Type B pancreatic cell (in vitro differentiated cells): ENCODE measurements at regions not wholly inside any gene's neighbourhood (a gene's known extent, or its start where the extent isn't known, plus 50 kb on each side); places are given as distances from the start of the nearest gene placed in this dataset.

ENCODE experiments used
- DNase-seq: peaks from one replicate; pipeline ENCODE4 v3.0.0; 2021; ENCODE audit warnings: mixed read lengths; ENCODE audit not compliant: unreplicated experiment; ENCODE audit errors: extremely low spot score
- H3K27ac Mint-ChIP-seq: 2 replicates; pipeline ENCODE4 v1.8.0; 2021; ENCODE audit warnings: mild to moderate bottlenecking, mixed read lengths
- H3K27me3 Mint-ChIP-seq: 2 replicates; pipeline ENCODE4 v1.8.0; 2021; ENCODE audit warnings: mixed read lengths
- H3K36me3 Mint-ChIP-seq: 2 replicates; pipeline ENCODE4 v1.8.0; 2021; ENCODE audit warnings: mixed read lengths
- H3K4me1 Mint-ChIP-seq: one replicate; pipeline ENCODE4 v1.8.0; 2021; ENCODE audit warnings: mixed read lengths; ENCODE audit not compliant: unreplicated experiment
- H3K4me3 Mint-ChIP-seq: 2 replicates; pipeline ENCODE4 v1.8.0; 2021; ENCODE audit warnings: mild to moderate bottlenecking, mixed read lengths
- H3K9me3 Mint-ChIP-seq: 2 replicates; pipeline ENCODE4 v1.8.0; 2021; ENCODE audit warnings: mixed read lengths
- TF ChIP-seq, protein P1 (sequence below): fragments of 200-600 bp; sonication (generic); conservative IDR thresholded peaks from 2 replicates; pipeline ENCODE4 v1.5.0; 2021; ENCODE audit warnings: antibody characterized with exemption, mild to moderate bottlenecking

DNA sequence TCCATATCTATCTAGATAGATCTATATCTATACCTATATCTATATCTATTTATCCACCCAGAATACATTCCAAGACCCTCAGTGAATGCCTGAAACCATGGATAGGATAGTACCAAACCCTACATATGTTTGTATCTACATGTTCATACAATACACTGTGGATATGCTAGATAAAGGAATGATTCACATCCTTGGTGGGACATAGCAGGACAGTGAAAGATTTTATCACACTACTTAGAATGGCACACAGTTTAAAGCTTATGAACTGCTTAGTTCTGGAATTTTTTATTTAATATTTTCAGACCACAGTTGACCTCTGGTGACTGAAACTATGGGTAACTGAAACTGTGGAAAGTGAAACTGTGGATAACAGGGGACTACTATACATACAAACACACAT, 198.8 kb upstream of the TTC14 start:
- Mint-ChIP-seq H3K9me3 (no peaks in the 10 kb centered on the region), H3K27ac (no peak overlapping the region)
- TF ChIP-seq, protein P1, sequence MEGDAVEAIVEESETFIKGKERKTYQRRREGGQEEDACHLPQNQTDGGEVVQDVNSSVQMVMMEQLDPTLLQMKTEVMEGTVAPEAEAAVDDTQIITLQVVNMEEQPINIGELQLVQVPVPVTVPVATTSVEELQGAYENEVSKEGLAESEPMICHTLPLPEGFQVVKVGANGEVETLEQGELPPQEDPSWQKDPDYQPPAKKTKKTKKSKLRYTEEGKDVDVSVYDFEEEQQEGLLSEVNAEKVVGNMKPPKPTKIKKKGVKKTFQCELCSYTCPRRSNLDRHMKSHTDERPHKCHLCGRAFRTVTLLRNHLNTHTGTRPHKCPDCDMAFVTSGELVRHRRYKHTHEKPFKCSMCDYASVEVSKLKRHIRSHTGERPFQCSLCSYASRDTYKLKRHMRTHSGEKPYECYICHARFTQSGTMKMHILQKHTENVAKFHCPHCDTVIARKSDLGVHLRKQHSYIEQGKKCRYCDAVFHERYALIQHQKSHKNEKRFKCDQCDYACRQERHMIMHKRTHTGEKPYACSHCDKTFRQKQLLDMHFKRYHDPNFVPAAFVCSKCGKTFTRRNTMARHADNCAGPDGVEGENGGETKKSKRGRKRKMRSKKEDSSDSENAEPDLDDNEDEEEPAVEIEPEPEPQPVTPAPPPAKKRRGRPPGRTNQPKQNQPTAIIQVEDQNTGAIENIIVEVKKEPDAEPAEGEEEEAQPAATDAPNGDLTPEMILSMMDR, result no peak

DNA sequence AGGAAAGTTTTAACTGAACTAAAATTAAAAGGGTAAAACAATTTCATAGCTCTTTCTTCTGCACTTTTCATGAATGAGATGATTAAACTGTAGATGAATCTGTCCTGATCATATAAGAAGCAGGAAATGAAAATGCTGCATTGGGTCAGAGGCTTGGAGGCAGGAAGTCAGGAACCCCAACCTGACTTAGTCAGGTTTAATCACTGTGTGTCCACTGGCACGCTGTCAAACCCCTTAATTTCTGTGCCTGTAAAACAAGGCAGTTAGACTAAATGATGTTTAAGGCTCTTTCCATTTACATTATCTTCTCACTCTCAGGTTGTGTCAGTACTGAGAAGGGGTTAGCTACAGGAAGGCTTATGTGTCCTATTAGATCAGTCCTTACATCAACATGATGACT, 193.3 kb upstream of the TTC14 start:
- TF ChIP-seq, protein P1, result no peak
- Mint-ChIP-seq H3K36me3 (no peaks in the 10 kb centered on the region), H3K27me3 (no peaks in the 10 kb centered on the region), H3K9me3 (no peaks in the 10 kb centered on the region), H3K4me1 (no peaks in the 10 kb centered on the region), H3K4me3 (no peak overlapping the region), H3K27ac (no peak overlapping the region)
- no peak for DNase-seq

More for the DNA sequence above, 198.8 kb upstream of the TTC14 start:
- Mint-ChIP-seq H3K4me3 (no peak overlapping the region), H3K36me3 (no peaks in the 10 kb centered on the region), H3K27me3 (no peaks in the 10 kb centered on the region), H3K4me1 (no peaks in the 10 kb centered on the region)
- DNase-seq, result no peak

DNA sequence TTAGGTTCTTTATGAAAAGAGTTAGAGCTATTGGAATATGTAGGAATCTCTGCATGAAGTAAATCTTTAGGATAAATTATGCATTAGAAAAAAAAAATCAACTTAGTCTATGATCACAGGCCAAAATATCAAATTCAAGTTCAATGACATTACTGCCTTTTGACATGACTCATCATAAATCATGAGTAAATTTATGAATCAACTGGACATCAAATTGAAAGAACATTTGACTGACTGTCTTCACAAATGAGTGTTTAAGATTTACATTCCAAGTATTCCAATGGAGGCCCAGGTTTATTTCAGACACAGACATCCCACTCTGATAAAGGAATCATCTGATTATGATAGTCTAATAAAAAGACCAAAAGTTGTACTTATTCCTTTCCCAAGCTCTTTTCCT, 192.8 kb upstream of the TTC14 start:
- TF ChIP-seq, protein P1, result no peak
- Mint-ChIP-seq H3K4me3 (no peak overlapping the region), H3K9me3 (no peaks in the 10 kb centered on the region), H3K27me3 (no peaks in the 10 kb centered on the region), H3K36me3 (no peaks in the 10 kb centered on the region), H3K4me1 (no peaks in the 10 kb centered on the region), H3K27ac (no peak overlapping the region)
- no peak for DNase-seq

DNA sequence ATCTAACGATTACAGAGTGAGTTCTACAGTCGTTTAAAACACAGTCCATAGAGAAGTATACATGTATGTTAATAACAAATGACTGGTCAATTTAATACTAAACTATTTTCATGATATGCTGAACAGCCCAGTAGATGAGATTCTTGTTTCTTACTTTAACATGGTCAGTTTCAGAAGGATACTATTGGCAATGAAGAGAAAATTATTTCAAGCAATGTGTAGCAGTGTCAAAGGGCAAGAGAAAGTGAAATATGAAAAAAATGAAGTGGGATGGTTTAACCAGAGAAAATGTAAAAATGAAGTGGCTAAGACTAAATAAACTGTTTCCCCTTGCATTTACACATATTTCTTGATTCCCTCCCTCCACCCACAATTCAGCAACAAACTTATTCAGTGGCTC, 192.1 kb upstream of the TTC14 start:
- Mint-ChIP-seq H3K27me3 (no peaks in the 10 kb centered on the region), H3K36me3 (no peaks in the 10 kb centered on the region), H3K9me3 (no peaks in the 10 kb centered on the region), H3K27ac (no peak overlapping the region), H3K4me1 (no peaks in the 10 kb centered on the region), H3K4me3 (no peak overlapping the region)
- TF ChIP-seq, protein P1, result no peak
- DNase-seq, result no peak

DNA sequence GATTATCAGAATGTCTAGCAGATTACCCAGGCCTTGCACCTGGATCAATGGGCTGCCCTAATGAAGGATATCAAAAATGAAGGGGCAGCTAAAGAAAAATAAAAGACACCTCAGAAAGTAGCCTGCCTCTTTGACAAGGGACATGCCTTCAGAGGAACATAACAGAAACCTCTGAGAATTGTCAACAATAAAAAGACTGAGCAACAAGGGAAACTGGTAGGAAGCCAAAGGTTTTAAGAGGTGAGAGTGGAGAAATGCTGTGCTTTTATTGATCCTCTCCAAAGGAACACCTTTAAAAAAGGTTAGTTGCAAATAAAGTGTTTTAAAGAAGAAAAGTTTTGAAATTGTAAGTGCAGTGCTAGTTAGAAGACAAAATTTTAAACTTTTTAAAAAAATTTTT, 187.8 kb upstream of the TTC14 start:
- H3K4me1 Mint-ChIP-seq, result no peaks in the 10 kb centered on the region
- TF ChIP-seq, protein P1, result no peak
- no peak for DNase-seq
- no peak overlapping the region for H3K27ac Mint-ChIP-seq
- H3K9me3 Mint-ChIP-seq, result no peaks in the 10 kb centered on the region
- H3K36me3 Mint-ChIP-seq, result no peaks in the 10 kb centered on the region
- no peak overlapping the region for H3K4me3 Mint-ChIP-seq
- H3K27me3 Mint-ChIP-seq, result no peaks in the 10 kb centered on the region

DNA sequence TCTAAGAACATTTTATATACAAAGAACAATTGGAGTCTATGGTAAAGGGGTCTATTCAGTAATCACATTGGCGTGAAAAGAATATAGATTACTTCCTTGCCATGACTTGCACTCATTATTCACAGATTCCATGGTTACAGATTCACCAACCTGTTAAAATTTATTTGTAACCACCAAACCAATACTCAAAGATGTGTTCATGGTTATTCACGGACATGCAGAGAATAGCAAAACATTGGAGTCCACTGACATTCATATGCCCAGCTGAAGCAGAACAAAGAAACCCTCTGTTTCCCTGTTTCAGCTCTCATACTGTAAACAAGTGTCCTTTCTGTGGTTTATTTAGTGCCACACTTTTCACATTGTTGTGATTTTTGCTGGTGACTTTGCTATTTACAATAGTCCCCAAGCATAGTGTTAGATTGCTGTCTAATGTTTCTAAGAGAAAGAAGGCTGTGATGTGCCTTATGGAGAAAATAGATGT, 185.8 kb upstream of the TTC14 start:
- peaks cover 2% of the 10 kb centered on the region for H3K9me3 Mint-ChIP-seq
- TF ChIP-seq, protein P1, result no peak
- no peaks in the 10 kb centered on the region for H3K27me3 Mint-ChIP-seq
- no peak overlapping the region for H3K4me3 Mint-ChIP-seq
- no peaks in the 10 kb centered on the region for H3K4me1 Mint-ChIP-seq
- no peaks in the 10 kb centered on the region for H3K36me3 Mint-ChIP-seq
- H3K27ac Mint-ChIP-seq, result no peak overlapping the region
- no peak for DNase-seq
